GM18867 (cell line): ENCODE measurements at regions not wholly inside any gene's neighbourhood (a gene's known extent, or its start where the extent isn't known, plus 50 kb on each side); places are given as distances from the start of the nearest gene placed in this dataset.
"Not testable (repeated sequence)": the region's sequence is repeated elsewhere in the genome, so short reads cannot be mapped to it uniquely, and the experiment has no call there.

Experiments used
- ATAC-seq: cut with Tn5 transposase; IDR thresholded peaks from one replicate; pipeline ENCODE4 v1.9.1; 2021; ENCODE audit warnings: mild to moderate bottlenecking, moderate library complexity; ENCODE audit not compliant: unreplicated experiment

- ATAC-seq = peak; percentile 95
Observed at GRCh38 chr6:140809694-140810101, 1323.0 kb upstream of the GJE1 start.

DNA sequence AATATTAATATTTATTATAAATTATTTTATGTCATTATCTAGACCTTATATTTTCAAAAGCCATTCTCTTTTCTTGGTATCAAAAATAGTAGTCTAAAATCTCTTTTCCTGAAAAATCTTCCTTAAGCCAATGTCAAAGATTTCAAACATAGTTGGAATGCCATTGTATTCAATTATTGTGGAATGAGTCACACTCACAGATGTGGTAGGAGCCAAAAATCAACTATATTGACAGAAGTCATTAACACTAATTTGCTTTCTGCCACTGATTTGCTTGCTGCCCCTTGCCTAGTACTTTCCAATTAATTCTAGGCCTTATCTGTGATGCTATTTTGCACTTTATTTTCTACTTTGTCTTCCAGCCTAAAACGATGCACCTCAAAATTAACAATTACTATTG is 1326.3 kb upstream of the GJE1 start:
- no peak for ATAC-seq

- no peak for ATAC-seq
Observed at GRCh38 chr6:140794544-140794943, 1338.2 kb upstream of the GJE1 start.

DNA sequence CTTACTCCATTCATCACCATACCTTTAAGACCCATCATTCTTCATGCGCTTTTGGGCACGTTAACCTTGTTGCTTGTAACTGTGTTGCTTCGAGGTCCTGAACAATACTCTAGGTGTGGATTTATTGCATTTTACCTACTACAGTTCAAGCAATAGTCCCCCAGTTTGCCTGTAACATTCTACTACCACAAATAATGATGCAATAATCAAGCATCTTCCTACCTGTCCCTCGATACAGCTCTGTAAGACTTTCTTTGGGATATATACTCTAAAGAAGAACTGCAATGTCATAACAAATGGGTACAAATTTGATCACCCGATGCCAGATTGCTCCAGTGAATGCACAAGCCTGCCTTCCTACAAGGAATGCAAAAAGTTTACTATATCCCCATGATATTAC is 1342.6 kb upstream of the GJE1 start:
- no peak for ATAC-seq

DNA sequence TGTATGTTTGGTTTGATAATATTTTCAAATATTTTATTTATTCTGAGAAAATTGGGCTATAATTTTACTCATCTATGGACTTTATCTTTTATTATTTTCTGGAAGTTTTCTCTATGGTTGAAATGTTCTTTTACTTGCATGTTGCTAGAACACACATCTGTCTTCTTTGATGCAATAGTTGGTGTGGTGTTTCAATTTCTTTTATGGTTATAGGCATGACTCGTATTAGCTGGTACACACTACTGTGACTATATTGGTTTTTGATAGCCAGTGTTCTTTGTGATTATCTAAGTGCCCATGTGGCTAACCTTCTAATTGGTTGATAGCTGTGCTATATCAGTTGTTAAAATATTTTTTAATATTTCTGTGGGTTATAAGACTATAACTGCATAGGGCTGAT is 1343.3 kb upstream of the GJE1 start:
- no peak for ATAC-seq

DNA sequence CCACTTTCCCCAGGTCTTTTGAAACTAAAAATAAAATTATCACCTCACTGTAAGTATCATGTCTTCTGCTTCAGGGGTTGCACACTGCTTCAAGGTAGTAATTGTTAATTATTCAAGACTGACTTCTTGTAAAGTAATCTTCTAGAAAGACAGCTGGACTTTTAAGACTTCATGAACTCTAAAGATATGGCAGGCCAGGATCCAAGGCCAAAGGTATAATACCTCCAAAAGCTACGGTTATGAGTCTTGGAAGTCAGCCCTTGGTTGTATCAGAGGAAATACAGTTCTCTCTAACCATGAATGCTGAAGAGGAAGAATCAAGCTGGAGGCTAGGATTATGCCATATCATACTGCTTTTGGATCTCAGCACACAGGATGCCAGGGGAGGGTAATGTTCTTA is 1346.8 kb upstream of the GJE1 start:
- ATAC-seq = no peak

GRCh38 chr6:140784573-140784972 is 1348.2 kb upstream of the GJE1 start:
- no peak for ATAC-seq

- not testable (repeated sequence) for ATAC-seq
Observed at GRCh38 chr6:140783504-140783903, 1349.2 kb upstream of the GJE1 start.

- ATAC-seq = no peak
Observed at GRCh38 chr6:140782941-140783340, 1349.8 kb upstream of the GJE1 start.

DNA sequence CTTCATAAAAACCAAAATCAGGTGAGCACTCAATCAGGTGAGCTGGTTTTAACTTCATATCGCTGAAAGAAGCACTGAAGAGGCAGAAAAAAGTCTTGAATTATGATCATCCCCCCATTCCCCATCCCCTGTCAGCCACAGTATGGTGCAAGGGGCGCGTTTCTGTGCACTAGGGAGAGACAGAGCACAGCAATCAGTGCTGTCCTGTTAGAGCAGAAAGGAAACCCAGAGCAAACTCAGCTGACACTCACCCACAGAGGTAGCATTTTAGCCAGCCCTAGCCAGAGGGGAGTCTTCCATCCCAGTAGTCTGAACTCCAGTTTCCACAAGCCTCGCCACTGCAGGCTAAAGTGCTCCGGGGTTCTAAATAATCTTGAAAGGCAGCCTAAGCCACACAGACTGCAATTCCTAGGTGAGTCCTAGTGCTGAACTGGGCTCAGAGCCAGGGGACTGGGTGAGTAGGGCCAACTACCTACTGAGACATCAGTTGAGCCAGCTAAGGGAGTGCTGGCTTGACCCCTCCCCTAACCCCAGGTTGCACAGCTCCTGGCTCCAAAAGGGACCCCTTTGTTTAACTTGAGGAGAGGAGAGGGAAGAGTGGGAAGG is 1352.6 kb upstream of the GJE1 start:
- ATAC-seq = no peak

DNA sequence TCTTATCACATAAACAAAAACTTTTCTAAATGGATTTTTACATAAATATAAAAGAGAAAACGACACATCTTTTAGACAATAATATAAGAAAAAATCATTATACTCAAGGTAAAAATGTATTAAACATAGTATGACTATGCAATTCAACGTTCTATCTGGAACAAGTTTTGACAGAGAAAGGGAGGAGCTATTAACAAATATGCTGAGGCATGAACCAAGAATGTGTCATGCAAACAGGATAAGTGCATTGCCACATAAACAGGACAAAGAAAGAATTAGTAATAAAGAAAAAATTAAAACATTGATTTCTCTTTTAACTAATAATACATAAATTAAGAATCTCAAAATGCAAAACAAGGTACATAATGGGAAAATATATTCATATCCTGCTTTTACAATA is 1353.4 kb upstream of the GJE1 start:
- ATAC-seq = no peak

DNA sequence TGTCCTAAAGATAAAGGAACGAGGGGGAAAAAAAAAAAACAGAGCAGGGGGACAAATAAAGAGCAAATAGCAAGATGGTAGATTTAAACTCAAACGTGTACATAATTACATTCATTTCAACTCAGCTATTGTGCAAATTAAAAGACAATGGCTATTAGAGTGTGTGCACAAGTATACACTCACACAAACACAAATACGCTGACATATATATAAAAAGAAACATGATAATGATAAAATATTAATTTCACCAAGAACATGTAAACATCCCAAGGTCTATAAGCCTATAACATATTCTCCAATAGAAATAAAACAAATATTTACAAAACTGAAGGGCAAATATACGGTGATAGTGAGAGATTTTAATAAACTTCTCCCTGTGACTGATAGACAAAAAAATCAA is 1354.9 kb upstream of the GJE1 start:
- no peak for ATAC-seq

DNA sequence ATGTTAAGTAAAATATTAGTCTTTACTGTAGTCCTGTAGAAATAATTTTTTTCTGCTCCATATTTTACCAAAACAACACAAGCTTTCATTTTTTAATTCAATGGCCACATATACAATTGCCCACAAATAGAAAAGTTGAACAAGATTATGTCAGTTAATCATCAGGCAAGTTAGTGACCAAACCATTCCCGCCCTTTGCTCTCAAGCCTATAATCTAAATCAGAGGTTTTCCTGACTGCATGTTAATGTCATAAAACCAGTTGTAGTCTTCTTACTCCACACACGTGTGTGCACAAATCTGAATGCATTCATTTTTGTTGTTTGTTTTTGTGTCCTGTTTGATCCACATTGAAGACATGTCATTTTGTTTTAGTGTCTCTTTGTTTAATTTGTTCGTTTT is 1357.7 kb upstream of the GJE1 start:
- ATAC-seq = no peak

DNA sequence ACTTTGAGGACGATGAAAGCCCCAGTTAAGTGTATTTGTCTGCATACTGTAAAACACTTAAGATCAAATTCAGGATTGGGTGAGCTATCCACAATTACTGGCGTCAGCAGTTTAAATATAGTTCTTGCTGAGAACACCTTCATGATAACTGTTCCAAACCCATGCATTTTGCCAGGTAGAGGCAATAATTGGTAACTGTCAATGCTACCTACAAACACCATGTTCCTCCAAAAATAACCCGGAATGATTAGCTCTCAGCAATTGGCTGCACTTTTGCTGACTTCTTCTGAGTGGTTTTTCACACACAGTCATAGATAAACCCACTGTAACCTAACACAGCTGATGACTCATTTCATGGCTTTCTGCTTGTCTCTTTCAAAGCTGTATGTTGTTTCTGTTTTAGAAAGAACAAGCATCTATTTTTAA is 1358.6 kb upstream of the GJE1 start:
- peak; percentile 100 for ATAC-seq

DNA sequence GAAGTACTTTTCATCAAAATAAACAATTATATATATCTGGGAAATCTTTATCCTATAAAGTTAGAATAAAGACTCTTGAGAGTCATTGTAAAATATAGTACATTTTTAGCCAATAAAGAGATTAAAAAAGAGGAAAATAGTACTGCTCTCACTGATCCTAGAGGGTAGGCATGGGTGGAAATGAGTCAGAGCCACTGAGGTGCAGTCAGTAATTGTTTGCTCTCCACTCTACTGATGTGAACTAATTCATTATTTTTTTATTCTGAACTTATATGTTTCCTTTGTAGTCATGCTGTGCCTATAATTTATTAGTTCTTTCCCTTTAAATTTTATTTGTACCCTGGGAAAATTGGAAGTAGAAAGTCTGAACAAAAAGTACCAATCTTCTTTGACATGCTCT is 1359.4 kb upstream of the GJE1 start:
- ATAC-seq = no peak

GRCh38 chr6:140772576-140772975 is 1360.1 kb upstream of the GJE1 start:
- ATAC-seq = no peak

GRCh38 chr6:140768133-140768532 is 1364.6 kb upstream of the GJE1 start:
- ATAC-seq = no peak

- no peak for ATAC-seq
Observed at GRCh38 chr6:140766999-140767398, 1365.7 kb upstream of the GJE1 start.

- ATAC-seq = no peak
Observed at GRCh38 chr6:140758169-140758877, 1374.4 kb upstream of the GJE1 start.

DNA sequence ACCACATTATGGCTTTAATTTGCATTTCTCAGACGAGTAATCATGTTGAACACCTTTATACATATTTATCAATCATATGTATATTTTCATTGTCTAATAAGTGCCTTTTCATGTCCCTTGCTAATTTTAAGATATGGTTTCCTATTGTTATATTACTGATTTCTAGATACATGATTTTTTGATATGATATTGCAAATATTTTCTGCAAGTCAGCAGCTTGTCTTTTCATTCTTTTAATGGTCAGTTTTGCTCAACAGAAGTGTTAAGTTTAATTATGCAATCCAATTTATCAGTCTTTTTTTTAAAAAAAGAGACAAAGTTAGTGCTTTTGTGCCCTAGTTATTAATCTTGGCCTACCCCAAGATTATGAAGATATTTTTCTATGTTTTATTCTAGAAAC is 1377.8 kb upstream of the CITED2 start:
- no peak for ATAC-seq

DNA sequence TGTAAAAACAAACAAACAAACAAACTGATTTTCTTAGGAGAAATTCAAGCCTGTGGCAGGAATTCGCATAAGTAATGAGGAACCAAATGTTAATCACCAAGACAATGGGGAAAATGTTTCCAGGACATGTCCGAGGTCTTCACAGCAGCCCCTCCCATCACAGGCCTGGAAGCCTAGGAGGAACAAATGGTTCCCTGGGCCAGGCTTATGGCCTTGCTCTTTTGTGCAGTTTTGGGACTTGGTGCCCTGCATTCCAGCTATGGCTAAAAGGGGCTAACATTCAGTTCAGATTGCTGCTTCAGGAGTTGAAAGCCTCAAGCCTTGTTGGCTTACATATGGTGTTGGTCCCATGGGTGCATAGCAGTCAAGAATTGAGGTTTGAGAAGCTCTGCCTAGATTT is 1372.7 kb upstream of the CITED2 start:
- no peak for ATAC-seq

DNA sequence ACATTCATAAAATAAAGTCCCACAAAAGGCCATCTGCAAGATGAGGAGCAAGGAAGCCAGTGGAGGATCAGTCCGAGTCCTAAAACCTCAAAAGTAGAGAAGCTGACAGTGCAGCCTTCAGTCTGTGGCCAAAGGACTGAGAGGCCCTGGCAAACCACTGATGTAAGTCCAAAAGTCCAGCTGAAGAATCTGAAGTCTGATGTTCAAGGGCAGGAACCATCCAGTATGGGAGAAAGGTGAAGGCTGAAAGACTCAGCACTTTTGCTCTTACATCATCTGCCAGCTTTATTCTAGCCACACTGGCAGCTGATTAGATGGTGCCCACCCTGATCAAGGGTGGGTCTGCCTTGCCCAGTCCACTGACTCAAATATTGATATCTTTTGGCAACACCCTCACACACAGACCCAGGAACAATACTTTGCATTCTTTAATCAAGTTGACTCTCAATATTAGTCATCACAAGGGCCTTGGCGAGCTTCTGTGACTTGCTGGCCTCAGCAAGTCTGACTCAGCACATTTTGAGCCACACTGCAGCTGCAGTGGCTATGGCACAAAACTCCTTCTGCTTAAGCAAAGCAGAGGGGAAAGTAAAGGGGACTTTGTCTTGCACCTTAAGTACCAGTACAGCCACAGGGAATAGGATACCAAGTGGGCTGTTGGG is 1370.3 kb upstream of the CITED2 start:
- peak; percentile 84 for ATAC-seq
